H1 (cell line): ENCODE measurements at regions not wholly inside any gene's neighbourhood (a gene's known extent, or its start where the extent isn't known, plus 50 kb on each side); places are given as distances from the start of the nearest gene placed in this dataset.

Experiments used
- KDM4A ChIP-seq: IDR thresholded peaks from one replicate; pipeline ENCODE4 v1.7.1; 2012; ENCODE audit warnings: low read depth, mild to moderate bottlenecking, moderate library complexity, low read length, inconsistent platforms; ENCODE audit not compliant: severe bottlenecking

DNA sequence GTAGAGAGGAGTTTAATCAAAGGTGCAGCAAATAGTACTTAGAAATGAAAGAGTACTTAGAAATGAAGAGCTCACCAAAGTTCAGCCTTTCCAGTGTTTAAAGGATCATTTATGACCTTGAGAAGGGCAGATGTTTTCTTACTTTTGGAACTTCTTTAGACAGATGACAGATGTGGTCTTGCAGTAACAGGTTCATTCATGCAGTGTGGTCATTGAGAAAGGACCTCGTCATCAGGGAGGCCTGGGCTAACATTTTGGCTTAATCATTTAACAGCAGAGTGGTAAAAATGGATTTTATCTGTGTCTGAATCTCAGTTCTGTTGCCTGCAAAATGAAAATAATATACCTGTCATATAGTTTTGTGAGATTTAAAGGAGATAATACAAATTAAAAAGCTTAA, 75.1 kb upstream of the NT5C1B start (continued):
- no peak for TF ChIP-seq KDM4A
